HG03097 (cell line): ENCODE measurements at regions not wholly inside any gene's neighbourhood (a gene's known extent, or its start where the extent isn't known, plus 50 kb on each side); places are given as distances from the start of the nearest gene placed in this dataset.
"Not testable (repeated sequence)": the region's sequence is repeated elsewhere in the genome, so short reads cannot be mapped to it uniquely, and the experiment has no call there.

Source experiments
- ATAC-seq: cut with Tn5 transposase; IDR thresholded peaks from one replicate; pipeline ENCODE4 v1.9.1; 2021; ENCODE audit not compliant: unreplicated experiment, low FRiP score

GRCh38 chr12:131229079-131229425 lies 275.3 kb downstream of the ADGRD1 start:
- ATAC-seq, result not testable (repeated sequence)

- ATAC-seq, result no peak
Observed at GRCh38 chr12:131229426-131230339, 276.0 kb downstream of the ADGRD1 start.

- ATAC-seq, result no peak
Observed at GRCh38 chr12:131230340-131231031, 276.8 kb downstream of the ADGRD1 start.

GRCh38 chr12:131231032-131231980 lies 277.6 kb downstream of the ADGRD1 start:
- ATAC-seq, result no peak

GRCh38 chr12:131232036-131232435 lies 278.3 kb downstream of the ADGRD1 start:
- ATAC-seq, result no peak

GRCh38 chr12:131232872-131233271 lies 279.2 kb downstream of the ADGRD1 start:
- not testable (repeated sequence) for ATAC-seq

GRCh38 chr12:131233850-131234789 lies 280.4 kb downstream of the ADGRD1 start:
- ATAC-seq, result not testable (repeated sequence)

- not testable (repeated sequence) for ATAC-seq
Observed at GRCh38 chr12:131234841-131235271, 281.1 kb downstream of the ADGRD1 start.

- ATAC-seq, result no peak
Observed at GRCh38 chr12:131235871-131236271, 282.2 kb downstream of the ADGRD1 start.

GRCh38 chr12:131239384-131240094 lies 285.8 kb downstream of the ADGRD1 start:
- ATAC-seq, result peak; percentile 47

GRCh38 chr12:131241517-131241916 lies 287.8 kb downstream of the ADGRD1 start:
- ATAC-seq, result no peak

GRCh38 chr12:131242741-131243496 lies 289.2 kb downstream of the ADGRD1 start:
- ATAC-seq, result no peak

GRCh38 chr12:131244157-131244688 lies 290.5 kb downstream of the ADGRD1 start:
- not testable (repeated sequence) for ATAC-seq

GRCh38 chr12:131245161-131245560 lies 291.5 kb downstream of the ADGRD1 start:
- not testable (repeated sequence) for ATAC-seq

GRCh38 chr12:131245564-131246355 lies 292.1 kb downstream of the ADGRD1 start:
- ATAC-seq, result no peak

- not testable (repeated sequence) for ATAC-seq
Observed at GRCh38 chr12:131247026-131247725, 293.5 kb downstream of the ADGRD1 start.
